Stimulated activated CD8-positive, alpha-beta memory T cell treated with anti-CD3 and anti-CD28 coated beads, Interleukin-15, amount 100 ng/mL, for 4 hours (primary cell): ENCODE measurements at regions not wholly inside any gene's neighbourhood (a gene's known extent, or its start where the extent isn't known, plus 50 kb on each side); places are given as distances from the start of the nearest gene placed in this dataset.
"Not testable (repeated sequence)": the region's sequence is repeated elsewhere in the genome, so short reads cannot be mapped to it uniquely, and the experiment has no call there.

ENCODE experiments used
- DNase-seq, 2 donors: peaks; one replicate each; pipeline ENCODE4 v3.0.0-alpha.2; 2020; ENCODE audit warnings: low read depth in 2 of 2

- DNase-seq: no peak
These were observed 233.3 kb upstream of the SLCO3A1 start for GRCh38 chr15:91620229-91620628.

- no peak for DNase-seq
These were observed 231.3 kb upstream of the SLCO3A1 start for GRCh38 chr15:91622235-91622634.

GRCh38 chr15:91622711-91623342 is 230.7 kb upstream of the SLCO3A1 start:
- no peak for DNase-seq

- no peak for DNase-seq
These were observed 229.0 kb upstream of the SLCO3A1 start for GRCh38 chr15:91624353-91624968.

- DNase-seq: no peak
These were observed 228.0 kb upstream of the SLCO3A1 start for GRCh38 chr15:91625506-91625905.

GRCh38 chr15:91627473-91628278 is 225.8 kb upstream of the SLCO3A1 start:
- no peak for DNase-seq

GRCh38 chr15:91630090-91630489 is 223.4 kb upstream of the SLCO3A1 start:
- no peak for DNase-seq

GRCh38 chr15:91632176-91632575 is 221.3 kb upstream of the SLCO3A1 start:
- no peak for DNase-seq

GRCh38 chr15:91632981-91633380 is 220.5 kb upstream of the SLCO3A1 start:
- DNase-seq: no peak

- no peak for DNase-seq
These were observed 219.3 kb upstream of the SLCO3A1 start for GRCh38 chr15:91634179-91634578.

- DNase-seq: no peak
These were observed 218.4 kb upstream of the SLCO3A1 start for GRCh38 chr15:91635080-91635479.

- no peak for DNase-seq
These were observed 217.9 kb upstream of the SLCO3A1 start for GRCh38 chr15:91635641-91636040.

- DNase-seq: no peak
These were observed 204.5 kb upstream of the SLCO3A1 start for GRCh38 chr15:91649016-91649415.

- no peak for DNase-seq
These were observed 203.6 kb upstream of the SLCO3A1 start for GRCh38 chr15:91649831-91650321.

- DNase-seq: no peak
These were observed 202.3 kb upstream of the SLCO3A1 start for GRCh38 chr15:91651251-91651650.

GRCh38 chr15:91652610-91653207 is 200.8 kb upstream of the SLCO3A1 start:
- no peak for DNase-seq

- DNase-seq: not testable (repeated sequence)
These were observed 197.8 kb upstream of the SLCO3A1 start for GRCh38 chr15:91655563-91656290.

GRCh38 chr15:91660174-91660649 is 193.3 kb upstream of the SLCO3A1 start:
- DNase-seq: no peak

- no peak for DNase-seq
These were observed 189.2 kb upstream of the SLCO3A1 start for GRCh38 chr15:91664224-91664836.

- no peak for DNase-seq
These were observed 188.3 kb upstream of the SLCO3A1 start for GRCh38 chr15:91665212-91665611.

- DNase-seq: no peak
These were observed 185.1 kb upstream of the SLCO3A1 start for GRCh38 chr15:91668370-91668769.
